GM10266 (cell line): ENCODE measurements at regions not wholly inside any gene's neighbourhood (a gene's known extent, or its start where the extent isn't known, plus 50 kb on each side); places are given as distances from the start of the nearest gene placed in this dataset.

Source experiments
- DNase-seq: peaks from one replicate; pipeline ENCODE4 v3.0.0; 2012; ENCODE audit errors: extremely low spot score
- CTCF ChIP-seq: IDR thresholded peaks from 2 replicates; pipeline ENCODE4 v1.5.1; 2012; ENCODE audit warnings: mild to moderate bottlenecking, low read depth; ENCODE audit not compliant: control insufficient read depth, insufficient read depth; ENCODE audit errors: missing control alignments

- DNase-seq: no peak
- no peak for TF ChIP-seq CTCF
Observed at GRCh38 chr5:143572671-143573070, 169.2 kb upstream of the NR3C1 start.

- no peak for TF ChIP-seq CTCF
- DNase-seq: no peak
Observed at GRCh38 chr5:143571642-143572624, 168.4 kb upstream of the NR3C1 start.

- no peak for DNase-seq
- TF ChIP-seq CTCF: no peak
Observed at GRCh38 chr5:143570989-143571388, 167.5 kb upstream of the NR3C1 start.

- no peak for DNase-seq
- no peak for TF ChIP-seq CTCF
Observed at GRCh38 chr5:143569722-143570567, 166.5 kb upstream of the NR3C1 start.

- TF ChIP-seq CTCF: no peak
- no peak for DNase-seq
Observed at GRCh38 chr5:143569213-143569701, 165.8 kb upstream of the NR3C1 start.

GRCh38 chr5:143567583-143568504 lies 164.4 kb upstream of the NR3C1 start:
- no peak for DNase-seq
- no peak for TF ChIP-seq CTCF
